T-helper 9 cell (primary cell): ENCODE measurements at regions not wholly inside any gene's neighbourhood (a gene's known extent, or its start where the extent isn't known, plus 50 kb on each side); places are given as distances from the start of the nearest gene placed in this dataset.
"Not testable (repeated sequence)": the region's sequence is repeated elsewhere in the genome, so short reads cannot be mapped to it uniquely, and the experiment has no call there.

Source experiments
- DNase-seq: peaks from one replicate; pipeline ENCODE4 v3.0.0-alpha.2; 2020

GRCh38 chr7:56219017-56219416 lies 102.8 kb upstream of the NUPR2 start:
- no peak for DNase-seq

GRCh38 chr7:56218510-56218909 lies 102.3 kb upstream of the NUPR2 start:
- no peak for DNase-seq

- no peak for DNase-seq
Observed at GRCh38 chr7:56213574-56213973, 97.4 kb upstream of the NUPR2 start.

GRCh38 chr7:56206420-56206819 lies 90.2 kb upstream of the NUPR2 start:
- DNase-seq, result no peak

- DNase-seq, result no peak
Observed at GRCh38 chr7:56199639-56200038, 83.4 kb upstream of the NUPR2 start.

GRCh38 chr7:56196195-56196594 lies 80.0 kb upstream of the NUPR2 start:
- not testable (repeated sequence) for DNase-seq

- DNase-seq, result no peak
Observed at GRCh38 chr7:56188823-56189346, 72.7 kb upstream of the NUPR2 start.

- no peak for DNase-seq
Observed at GRCh38 chr7:56188376-56188775, 72.2 kb upstream of the NUPR2 start.

GRCh38 chr7:56181010-56181409 lies 64.8 kb upstream of the NUPR2 start:
- no peak for DNase-seq

- no peak for DNase-seq
Observed at GRCh38 chr7:56175771-56176170, 59.6 kb upstream of the NUPR2 start.

GRCh38 chr7:56174875-56175760 lies 58.9 kb upstream of the NUPR2 start:
- DNase-seq, result no peak

GRCh38 chr7:56174346-56174874 lies 58.2 kb upstream of the NUPR2 start:
- DNase-seq, result no peak
